Loucy (cell line): ENCODE measurements at regions not wholly inside any gene's neighbourhood (a gene's known extent, or its start where the extent isn't known, plus 50 kb on each side); places are given as distances from the start of the nearest gene placed in this dataset.
A peak's percentile ranks its signal among the peaks of the same experiment; 100 is the strongest.

Experiments
- H2AFZ ChIP-seq: fragments of 200-600 bp; sonication (generic); 2 replicates; pipeline ENCODE4 v1.6.0; 2016; ENCODE audit warnings: antibody characterized with exemption, mild to moderate bottlenecking, low read length, moderate library complexity
- H3F3A ChIP-seq: fragments of 200-600 bp; 2 replicates; pipeline ENCODE4 v1.6.0; 2016; ENCODE audit warnings: antibody characterized with exemption, low read depth, mild to moderate bottlenecking
- H3K27me3 ChIP-seq: fragments of 200-600 bp; sonication (generic); 2 replicates; pipeline ENCODE4 v1.6.1; 2014; ENCODE audit warnings: low read length, mild to moderate bottlenecking; ENCODE audit not compliant: insufficient read depth, poor library complexity, severe bottlenecking
- H3K36me3 ChIP-seq: fragments of 200-600 bp; sonication (generic); 2 replicates; pipeline ENCODE4 v1.6.1; 2016; ENCODE audit warnings: low read length; ENCODE audit not compliant: insufficient read depth
- H3K4me1 ChIP-seq: fragments of 200-600 bp; sonication (generic); 2 replicates; pipeline ENCODE4 v1.5.1; 2014; ENCODE audit warnings: low read length, mild to moderate bottlenecking; ENCODE audit not compliant: insufficient read depth, poor library complexity, severe bottlenecking
- H3K4me2 ChIP-seq: fragments of 200-600 bp; sonication (generic); 2 replicates; pipeline ENCODE4 v1.6.0; 2014; ENCODE audit warnings: antibody characterized with exemption, low read length, low read depth, mild to moderate bottlenecking; ENCODE audit not compliant: poor library complexity, severe bottlenecking
- H3K4me3 ChIP-seq: fragments of 200-600 bp; sonication (generic); 2 replicates; pipeline ENCODE4 v1.5.1; 2014; ENCODE audit warnings: low read length, mild to moderate bottlenecking, mixed read lengths; ENCODE audit not compliant: poor library complexity, severe bottlenecking
- H3K79me2 ChIP-seq: fragments of 200-600 bp; sonication (generic); 2 replicates; pipeline ENCODE4 v1.6.1; 2014; ENCODE audit warnings: low read length; ENCODE audit not compliant: insufficient read depth
- H3K9ac ChIP-seq: fragments of 200-600 bp; sonication (generic); 2 replicates; pipeline ENCODE4 v1.6.0; 2014; ENCODE audit warnings: mild to moderate bottlenecking, low read depth, low read length, moderate library complexity; ENCODE audit not compliant: poor library complexity, severe bottlenecking
- H3K9me2 ChIP-seq: fragments of 200-600 bp; sonication (generic); replicated peaks from 2 replicates; pipeline ENCODE4 v1.6.1; 2016; ENCODE audit warnings: low read depth, low read length, mixed read lengths
- H3K9me3 ChIP-seq: fragments of 200-600 bp; sonication (generic); 2 replicates; pipeline ENCODE4 v1.6.1; 2014; ENCODE audit warnings: mild to moderate bottlenecking, antibody characterized with exemption, low read length, low read depth; ENCODE audit not compliant: insufficient read depth
- H4K20me1 ChIP-seq: fragments of 200-600 bp; sonication (generic); 2 replicates; pipeline ENCODE4 v1.6.0; 2014; ENCODE audit warnings: antibody characterized with exemption, low read length, mild to moderate bottlenecking; ENCODE audit not compliant: insufficient read depth, poor library complexity, severe bottlenecking
- CTCF ChIP-seq: fragments of 200-600 bp; sonication (generic); conservative IDR thresholded peaks from 2 replicates; pipeline ENCODE4 v1.5.1; 2014; ENCODE audit warnings: mild to moderate bottlenecking, antibody characterized with exemption, low read length
- EZH2phosphoT487 ChIP-seq: fragments of 200-600 bp; IDR thresholded peaks from 2 replicates; pipeline ENCODE4 v1.6.1; 2018; ENCODE audit warnings: antibody characterized with exemption, mild to moderate bottlenecking, moderate library complexity, borderline replicate concordance

GRCh38 chr16:86118467-86119307 lies 219.7 kb downstream of the IRF8 start:
- H3K4me1 ChIP-seq = no peaks in the 10 kb centered on the region
- H3K9ac ChIP-seq = no peak overlapping the region
- H2AFZ ChIP-seq = no peak overlapping the region
- no peaks in the 10 kb centered on the region for H4K20me1 ChIP-seq
- H3K9me2 ChIP-seq = no peaks in the 10 kb centered on the region
- H3K79me2 ChIP-seq = no peaks in the 10 kb centered on the region
- H3K27me3 ChIP-seq = no peaks in the 10 kb centered on the region
- H3K4me3 ChIP-seq = no peak overlapping the region
- H3F3A ChIP-seq = no peaks in the 10 kb centered on the region
- H3K9me3 ChIP-seq = no peaks in the 10 kb centered on the region
- no peaks in the 10 kb centered on the region for H3K36me3 ChIP-seq
- no peak for TF ChIP-seq EZH2phosphoT487
- no peak for TF ChIP-seq CTCF
- H3K4me2 ChIP-seq = no peak overlapping the region

DNA sequence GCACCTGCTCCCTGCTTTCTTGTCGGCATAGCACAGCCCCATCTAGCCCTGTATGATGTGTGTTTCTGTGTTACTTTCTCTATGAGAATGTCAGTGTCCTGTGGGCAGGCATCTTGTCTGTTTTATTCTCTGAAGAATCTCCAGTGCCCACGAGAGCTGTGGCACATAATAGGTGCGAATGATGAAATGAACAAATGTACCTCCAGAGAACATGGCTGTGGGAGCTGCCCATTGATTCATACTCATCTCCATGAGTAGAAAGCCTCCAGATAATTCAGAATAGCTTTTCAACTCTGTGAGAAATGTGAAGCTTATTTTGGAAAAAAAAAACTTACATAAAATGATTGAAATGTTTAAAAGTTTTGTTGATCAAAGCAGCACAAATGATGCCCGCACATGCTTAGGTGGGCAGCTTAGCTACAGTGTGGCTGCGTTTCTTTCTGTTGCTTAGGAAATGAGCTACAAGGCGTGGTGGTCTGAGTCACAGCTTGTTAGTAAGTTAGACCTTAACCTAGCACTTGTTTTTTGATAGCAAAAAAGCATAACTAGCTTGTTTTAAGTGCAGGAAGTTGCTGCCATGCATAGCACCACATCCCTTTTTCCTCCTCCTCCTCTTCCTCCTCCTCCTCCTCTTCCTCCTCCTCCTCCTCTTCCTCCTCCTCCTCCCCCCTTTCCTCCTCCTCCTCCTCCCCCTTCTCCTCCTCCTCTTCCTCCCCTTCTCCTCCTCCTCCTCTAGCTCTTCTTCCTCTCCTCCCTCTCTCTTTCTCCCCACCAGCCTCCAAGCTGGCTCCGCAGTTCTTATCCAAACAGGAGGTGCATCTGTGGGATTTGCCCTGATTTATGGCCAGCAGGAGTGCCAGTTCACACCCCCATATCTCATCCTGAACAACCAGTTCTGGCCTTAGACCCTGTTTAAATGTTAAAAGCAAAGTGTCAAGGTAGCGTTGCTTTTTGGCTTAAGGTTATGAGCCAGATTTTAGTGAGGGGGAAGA lies 221.5 kb downstream of the IRF8 start:
- Histone ChIP-seq H3K4me1 (no peaks in the 10 kb centered on the region), H3K27me3 (no peaks in the 10 kb centered on the region), H3K4me2 (no peak overlapping the region), H4K20me1 (no peaks in the 10 kb centered on the region), H3K9me2 (no peaks in the 10 kb centered on the region), H3K4me3 (no peak overlapping the region), H3K9me3 (no peaks in the 10 kb centered on the region), H3K36me3 (no peaks in the 10 kb centered on the region), H3F3A (no peaks in the 10 kb centered on the region), H2AFZ (0 out of 2 replicates have a peak overlapping the region, but pooled peaks have one; percentile 43), H3K9ac (no peak overlapping the region), H3K79me2 (no peaks in the 10 kb centered on the region)
- TF ChIP-seq CTCF (no peak), EZH2phosphoT487 (no peak)

DNA sequence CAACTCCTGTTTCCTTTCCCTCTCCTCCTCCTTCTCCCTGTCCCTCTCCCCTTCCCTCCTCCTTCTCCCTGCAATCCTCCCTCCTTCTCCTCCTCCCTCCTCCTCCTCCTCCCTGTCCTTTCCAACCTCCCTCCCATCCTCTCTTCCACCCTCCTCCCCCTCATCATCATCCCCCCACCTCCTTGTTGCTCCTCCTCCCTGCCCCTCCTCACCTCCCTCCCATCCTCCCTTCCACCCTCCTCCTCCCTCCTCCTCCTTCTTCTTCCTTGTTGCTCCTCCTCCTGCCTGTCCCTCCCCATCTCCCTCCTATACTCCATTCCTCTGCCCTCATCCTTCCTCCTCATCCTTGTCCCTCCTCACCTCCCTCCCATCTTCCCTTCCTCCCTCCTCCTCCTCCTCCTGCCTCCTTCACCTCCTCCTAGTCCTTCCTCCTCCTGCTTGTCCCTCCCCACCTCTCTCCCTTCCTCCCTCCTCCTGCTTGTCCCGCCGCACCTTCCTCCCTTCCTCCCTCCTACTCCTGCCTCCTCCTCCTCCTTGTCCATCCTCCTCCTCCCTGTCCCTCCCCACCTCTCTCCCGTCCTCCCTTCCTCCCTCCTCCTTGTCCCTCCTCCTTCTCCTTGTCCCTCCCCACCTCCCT lies 222.5 kb downstream of the IRF8 start:
- H4K20me1 ChIP-seq = no peaks in the 10 kb centered on the region
- H3K4me3 ChIP-seq = no peak overlapping the region
- H3F3A ChIP-seq = no peaks in the 10 kb centered on the region
- H2AFZ ChIP-seq = no peak overlapping the region
- no peaks in the 10 kb centered on the region for H3K9me3 ChIP-seq
- no peak overlapping the region for H3K4me2 ChIP-seq
- H3K36me3 ChIP-seq = no peaks in the 10 kb centered on the region
- no peaks in the 10 kb centered on the region for H3K79me2 ChIP-seq
- no peaks in the 10 kb centered on the region for H3K27me3 ChIP-seq
- no peaks in the 10 kb centered on the region for H3K9me2 ChIP-seq
- no peak overlapping the region for H3K9ac ChIP-seq
- no peaks in the 10 kb centered on the region for H3K4me1 ChIP-seq
- TF ChIP-seq CTCF = no peak
- no peak for TF ChIP-seq EZH2phosphoT487
